Fibroblast of mammary gland (primary cell): ENCODE measurements at regions not wholly inside any gene's neighbourhood (a gene's known extent, or its start where the extent isn't known, plus 50 kb on each side); places are given as distances from the start of the nearest gene placed in this dataset.

ENCODE experiments used
- DNase-seq: peaks from one replicate; pipeline ENCODE4 v3.0.0-alpha.2; 2010; ENCODE audit warnings: low read depth
- H3K4me3 ChIP-seq: 2 replicates; pipeline ENCODE4 v1.5.1; 2011; ENCODE audit warnings: low read depth, mild to moderate bottlenecking, low read length, moderate library complexity; ENCODE audit not compliant: control insufficient read depth
- TF ChIP-seq, protein P1 (sequence below): conservative IDR thresholded peaks from 2 replicates; pipeline ENCODE4 v1.5.1; 2011; ENCODE audit warnings: low read depth, low read length, inconsistent platforms; ENCODE audit not compliant: control insufficient read depth, insufficient read depth

DNA sequence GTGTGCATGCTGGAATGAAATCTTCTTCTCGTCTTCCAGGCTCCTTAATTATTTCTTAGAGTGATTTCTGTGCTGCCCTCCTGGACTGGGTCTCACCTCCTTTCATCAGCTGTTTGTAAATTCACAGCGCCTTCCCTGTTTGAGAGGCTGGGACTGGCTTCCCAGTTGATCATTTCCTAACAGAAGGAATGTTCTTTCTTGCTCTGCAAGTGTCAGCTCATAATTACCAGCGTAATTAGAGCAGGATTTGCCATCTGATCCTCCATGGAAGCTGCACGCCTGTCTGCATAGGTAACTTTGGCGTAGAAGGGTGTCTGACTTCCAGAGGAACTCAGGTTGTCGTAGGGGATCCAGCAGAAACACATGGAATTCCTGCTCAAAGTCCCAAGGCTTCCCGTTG lies 375.0 kb upstream of the EEF2KMT start:
- H3K4me3 ChIP-seq, result no peak overlapping the region
- TF ChIP-seq, protein P1, sequence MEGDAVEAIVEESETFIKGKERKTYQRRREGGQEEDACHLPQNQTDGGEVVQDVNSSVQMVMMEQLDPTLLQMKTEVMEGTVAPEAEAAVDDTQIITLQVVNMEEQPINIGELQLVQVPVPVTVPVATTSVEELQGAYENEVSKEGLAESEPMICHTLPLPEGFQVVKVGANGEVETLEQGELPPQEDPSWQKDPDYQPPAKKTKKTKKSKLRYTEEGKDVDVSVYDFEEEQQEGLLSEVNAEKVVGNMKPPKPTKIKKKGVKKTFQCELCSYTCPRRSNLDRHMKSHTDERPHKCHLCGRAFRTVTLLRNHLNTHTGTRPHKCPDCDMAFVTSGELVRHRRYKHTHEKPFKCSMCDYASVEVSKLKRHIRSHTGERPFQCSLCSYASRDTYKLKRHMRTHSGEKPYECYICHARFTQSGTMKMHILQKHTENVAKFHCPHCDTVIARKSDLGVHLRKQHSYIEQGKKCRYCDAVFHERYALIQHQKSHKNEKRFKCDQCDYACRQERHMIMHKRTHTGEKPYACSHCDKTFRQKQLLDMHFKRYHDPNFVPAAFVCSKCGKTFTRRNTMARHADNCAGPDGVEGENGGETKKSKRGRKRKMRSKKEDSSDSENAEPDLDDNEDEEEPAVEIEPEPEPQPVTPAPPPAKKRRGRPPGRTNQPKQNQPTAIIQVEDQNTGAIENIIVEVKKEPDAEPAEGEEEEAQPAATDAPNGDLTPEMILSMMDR, result no peak
- no peak for DNase-seq

DNA sequence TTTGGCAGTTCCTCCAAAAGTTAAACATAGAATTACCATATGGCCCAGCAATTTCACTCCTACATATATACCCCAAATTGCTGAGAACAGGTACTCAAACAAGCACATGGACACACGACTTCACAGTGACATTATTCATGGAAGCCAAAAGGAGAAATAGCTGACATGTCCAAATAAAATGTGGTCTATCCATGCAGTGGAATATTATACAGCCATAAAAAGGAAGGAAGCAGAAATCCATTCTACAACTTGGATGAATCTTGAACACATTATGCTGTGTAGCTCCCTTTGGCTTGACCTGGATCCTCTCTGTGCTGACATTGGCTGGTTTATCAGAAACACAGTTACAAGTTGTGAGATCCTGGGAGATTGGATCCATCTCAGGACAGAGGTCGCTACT lies 370.9 kb upstream of the EEF2KMT start:
- no peak for DNase-seq
- TF ChIP-seq, protein P1, result no peak
- no peak overlapping the region for H3K4me3 ChIP-seq

DNA sequence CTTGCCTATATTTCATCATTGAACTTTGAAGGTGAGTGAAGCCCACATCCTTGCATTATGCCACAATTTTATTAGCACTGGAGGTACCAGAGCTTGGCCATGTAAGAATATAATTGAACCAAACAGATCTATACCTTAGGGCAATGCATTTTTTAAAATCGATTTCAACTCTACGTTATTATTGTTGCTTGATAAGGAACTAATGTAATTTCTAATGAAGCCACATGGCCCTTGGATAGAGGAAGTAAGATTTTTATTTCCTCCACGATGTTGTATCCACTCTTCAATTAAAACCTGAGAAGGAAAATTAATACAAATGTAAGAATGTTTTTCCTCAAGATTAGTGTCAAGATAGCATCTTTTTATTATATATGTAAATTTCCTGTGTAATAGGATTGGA lies 370.0 kb upstream of the EEF2KMT start:
- no peak for DNase-seq
- no peak overlapping the region for H3K4me3 ChIP-seq
- TF ChIP-seq, protein P1, result no peak

DNA sequence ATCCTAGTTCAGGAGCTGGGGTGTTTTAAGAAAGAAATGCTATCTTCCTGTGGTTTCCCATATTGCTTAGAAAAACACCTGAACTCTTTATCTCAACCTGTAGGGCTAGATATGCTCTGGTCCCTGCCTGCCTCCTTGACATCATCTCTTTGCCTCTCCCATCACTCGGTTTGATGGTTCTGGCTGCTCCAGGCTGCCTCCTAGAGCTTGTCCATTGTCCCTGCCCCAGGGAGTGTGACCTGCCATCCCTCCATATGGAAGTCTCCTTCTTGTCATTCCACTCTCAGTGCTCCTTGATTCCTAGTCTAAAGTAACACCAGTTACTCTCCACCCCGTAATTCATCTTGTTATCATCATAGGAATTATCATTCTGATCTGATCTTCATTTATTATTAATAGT lies 369.0 kb upstream of the EEF2KMT start:
- no peak for DNase-seq
- TF ChIP-seq, protein P1, result no peak
- H3K4me3 ChIP-seq, result no peak overlapping the region

DNA sequence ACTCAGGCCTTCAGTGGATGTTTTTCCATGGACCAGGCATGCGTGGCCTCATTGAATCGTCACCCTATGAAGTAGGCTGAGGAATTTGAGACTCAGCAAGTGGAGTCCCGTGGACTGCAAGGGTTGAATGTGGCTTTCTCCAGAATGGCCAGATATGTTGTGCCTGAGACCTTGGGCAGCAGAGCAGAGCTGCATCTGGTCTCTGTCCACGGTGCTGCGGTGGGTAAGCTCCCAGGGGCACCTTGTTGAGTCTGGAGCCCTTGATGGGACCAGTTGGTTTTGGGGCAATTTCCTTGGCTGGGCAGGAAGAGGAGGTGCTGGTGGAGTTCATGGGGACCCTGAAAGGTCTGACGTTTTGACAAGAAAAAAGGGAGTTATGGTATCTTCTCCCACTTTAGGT lies 368.1 kb upstream of the EEF2KMT start:
- no peak overlapping the region for H3K4me3 ChIP-seq
- TF ChIP-seq, protein P1, result no peak
- DNase-seq, result no peak

DNA sequence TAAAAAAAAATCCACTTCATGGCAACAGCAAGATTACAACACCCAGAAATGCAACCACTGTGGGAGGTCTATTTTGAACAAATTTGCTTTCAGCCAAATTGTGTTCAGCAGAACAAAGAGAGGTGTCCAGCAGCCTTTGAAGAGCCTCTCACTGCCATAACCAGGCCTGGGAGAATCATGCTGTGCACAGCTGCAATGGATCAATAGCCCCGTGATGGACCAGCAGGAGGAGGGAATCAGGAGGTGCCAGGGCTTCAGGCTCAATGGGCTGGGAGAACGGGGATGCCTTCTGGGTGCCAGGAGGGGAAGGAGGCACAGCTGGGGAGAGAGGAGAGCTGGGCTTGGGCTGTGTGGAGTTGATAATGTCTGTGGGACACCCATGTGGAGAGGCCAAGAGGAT lies 366.2 kb upstream of the EEF2KMT start:
- TF ChIP-seq, protein P1, result no peak
- H3K4me3 ChIP-seq, result no peak overlapping the region
- no peak for DNase-seq

DNA sequence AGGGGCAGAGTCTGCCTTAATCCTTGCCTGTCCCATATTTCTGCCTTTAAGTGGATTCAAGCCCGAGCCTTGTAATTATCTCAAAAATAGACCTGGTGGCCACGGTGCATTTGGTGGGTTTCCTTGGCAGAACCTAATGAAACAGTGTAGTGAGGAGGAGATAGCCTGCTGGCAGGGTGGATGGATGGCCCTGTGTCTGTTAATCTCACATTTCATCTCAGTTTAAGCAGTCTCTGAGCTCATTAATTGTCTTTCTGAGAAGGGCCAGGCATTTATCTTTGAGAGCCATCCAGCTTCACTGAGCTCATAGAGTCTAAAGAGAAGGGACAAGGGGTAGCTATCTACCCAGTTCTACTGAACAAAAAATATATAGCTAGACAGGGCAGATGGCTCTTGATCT lies 364.0 kb upstream of the EEF2KMT start:
- TF ChIP-seq, protein P1, result no peak
- no peak for DNase-seq

More for the DNA sequence above, 364.0 kb upstream of the EEF2KMT start:
- no peak overlapping the region for H3K4me3 ChIP-seq
